ENCODE measurements at regions not wholly inside any gene's neighbourhood (a gene's known extent, or its start where the extent isn't known, plus 50 kb on each side); places are given as distances from the start of the nearest gene placed in this dataset.
"Not testable (repeated sequence)": the region's sequence is repeated elsewhere in the genome, so short reads cannot be mapped to it uniquely, and the experiment has no call there.

DNA sequence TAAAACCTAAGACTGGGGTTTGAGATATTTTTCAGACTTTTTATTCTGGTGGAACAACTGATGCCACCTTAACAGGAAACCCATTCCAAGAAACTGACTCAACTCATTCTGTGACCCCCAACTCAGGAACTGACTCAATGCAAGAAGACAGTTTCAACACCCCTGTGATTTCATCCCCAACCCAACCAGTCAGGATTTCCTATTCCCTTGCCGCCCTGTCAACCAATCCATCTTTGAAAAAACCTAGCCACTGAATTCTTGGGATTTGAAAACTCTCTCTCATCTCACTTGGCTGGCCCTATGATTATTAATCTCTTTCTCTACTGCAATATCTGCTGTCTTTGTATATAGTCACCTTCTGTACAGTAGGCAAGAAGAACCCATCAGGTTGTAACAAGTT, 1211.9 kb upstream of the ATXN8OS start:
- TF ChIP-seq EGR1 (IDR thresholded peaks at IDR 0.05; ENCODE audit: low read depth in 2 of 2) (no peak), HNF4A (conservative IDR thresholded peaks at IDR 0.05) (no peak)
- Histone ChIP-seq H3K36me3 (ENCODE audit: control insufficient read depth in 4 of 4, insufficient read depth in 3 of 4, low read depth in 1 of 4, low read length in 3 of 4) (no peaks in the 10 kb centered on the region), H3K27ac (ENCODE audit: low read depth in 1 of 2, low read length in 2 of 2) (no peak overlapping the region), H3K4me1 (ENCODE audit: control insufficient read depth in 4 of 4, insufficient read depth in 4 of 4, low read length in 3 of 4) (no peaks in the 10 kb centered on the region), H3K27me3 (ENCODE audit: control insufficient read depth in 4 of 4, insufficient read depth in 4 of 4, low read length in 3 of 4) (no peaks in the 10 kb centered on the region), H3K9me3 (ENCODE audit: control insufficient read depth in 4 of 4, low read length in 3 of 4) (peaks cover 0 to 5% (median 0%) of the 10 kb centered on the region in 4 donors), H3K4me3 (ENCODE audit: low read depth in 1 of 3, low read length in 3 of 3) (no peak overlapping the region), H3K9ac (ENCODE audit: low read depth in 1 of 2, low read length in 2 of 2) (no peak overlapping the region)
- 87% methylated on average over 1 of the region's 1 CpG for WGBS
- DNase-seq (ENCODE audit: low spot score): no peak

GRCh38 chr13:68893721-68894120, 1213.9 kb upstream of the ATXN8OS start:
- not testable (repeated sequence) for H3K36me3 ChIP-seq (ENCODE audit: control insufficient read depth in 4 of 4, insufficient read depth in 3 of 4, low read depth in 1 of 4, low read length in 3 of 4); H3K4me1 ChIP-seq (ENCODE audit: control insufficient read depth in 4 of 4, insufficient read depth in 4 of 4, low read length in 3 of 4); H3K4me3 ChIP-seq (ENCODE audit: low read depth in 1 of 3, low read length in 3 of 3); H3K9ac ChIP-seq (ENCODE audit: low read depth in 1 of 2, low read length in 2 of 2); DNase-seq (ENCODE audit: low spot score); H3K9me3 ChIP-seq (ENCODE audit: control insufficient read depth in 4 of 4, low read length in 3 of 4); H3K27ac ChIP-seq (ENCODE audit: low read depth in 1 of 2, low read length in 2 of 2); H3K27me3 ChIP-seq (ENCODE audit: control insufficient read depth in 4 of 4, insufficient read depth in 4 of 4, low read length in 3 of 4)
- WGBS: 45% methylated on average over 2 of the region's 2 CpGs

DNA sequence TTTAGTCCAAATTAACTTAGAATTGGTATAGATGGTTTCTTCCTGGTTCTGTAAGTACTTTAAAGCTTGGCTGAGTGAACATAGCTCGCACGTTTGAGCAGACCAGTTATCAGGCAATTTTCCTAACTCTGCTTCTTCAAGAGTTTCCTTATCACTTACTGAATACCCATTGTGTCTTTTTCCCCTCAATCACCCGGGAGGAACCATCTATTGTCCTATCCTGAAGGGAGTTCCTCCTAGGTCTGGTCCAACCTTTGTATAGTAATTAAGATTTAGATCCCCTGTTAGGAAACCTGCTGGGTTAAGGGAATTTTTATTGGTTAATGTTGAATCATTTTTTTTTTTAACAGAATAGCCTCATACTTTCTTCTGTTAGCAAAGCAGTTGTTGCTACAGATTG, 1215.0 kb upstream of the ATXN8OS start:
- not testable (repeated sequence) for H3K4me3 ChIP-seq (ENCODE audit: low read depth in 1 of 3, low read length in 3 of 3); H3K4me1 ChIP-seq (ENCODE audit: control insufficient read depth in 4 of 4, insufficient read depth in 4 of 4, low read length in 3 of 4); H3K36me3 ChIP-seq (ENCODE audit: control insufficient read depth in 4 of 4, insufficient read depth in 3 of 4, low read depth in 1 of 4, low read length in 3 of 4); DNase-seq (ENCODE audit: low spot score); H3K9ac ChIP-seq (ENCODE audit: low read depth in 1 of 2, low read length in 2 of 2); H3K9me3 ChIP-seq (ENCODE audit: control insufficient read depth in 4 of 4, low read length in 3 of 4); H3K27me3 ChIP-seq (ENCODE audit: control insufficient read depth in 4 of 4, insufficient read depth in 4 of 4, low read length in 3 of 4); H3K27ac ChIP-seq (ENCODE audit: low read depth in 1 of 2, low read length in 2 of 2)
- 33% methylated on average over 3 of the region's 3 CpGs for WGBS

GRCh38 chr13:68890101-68890500, 1217.5 kb upstream of the ATXN8OS start:
- not testable (repeated sequence) for H3K4me3 ChIP-seq (ENCODE audit: low read depth in 1 of 3, low read length in 3 of 3); H3K9ac ChIP-seq (ENCODE audit: low read depth in 1 of 2, low read length in 2 of 2); DNase-seq (ENCODE audit: low spot score); H3K27ac ChIP-seq (ENCODE audit: low read depth in 1 of 2, low read length in 2 of 2); H3K4me1 ChIP-seq (ENCODE audit: control insufficient read depth in 4 of 4, insufficient read depth in 4 of 4, low read length in 3 of 4); H3K36me3 ChIP-seq (ENCODE audit: control insufficient read depth in 4 of 4, insufficient read depth in 3 of 4, low read depth in 1 of 4, low read length in 3 of 4); H3K27me3 ChIP-seq (ENCODE audit: control insufficient read depth in 4 of 4, insufficient read depth in 4 of 4, low read length in 3 of 4); H3K9me3 ChIP-seq (ENCODE audit: control insufficient read depth in 4 of 4, low read length in 3 of 4)
- 82% methylated on average over 7 of the region's 7 CpGs for WGBS

DNA sequence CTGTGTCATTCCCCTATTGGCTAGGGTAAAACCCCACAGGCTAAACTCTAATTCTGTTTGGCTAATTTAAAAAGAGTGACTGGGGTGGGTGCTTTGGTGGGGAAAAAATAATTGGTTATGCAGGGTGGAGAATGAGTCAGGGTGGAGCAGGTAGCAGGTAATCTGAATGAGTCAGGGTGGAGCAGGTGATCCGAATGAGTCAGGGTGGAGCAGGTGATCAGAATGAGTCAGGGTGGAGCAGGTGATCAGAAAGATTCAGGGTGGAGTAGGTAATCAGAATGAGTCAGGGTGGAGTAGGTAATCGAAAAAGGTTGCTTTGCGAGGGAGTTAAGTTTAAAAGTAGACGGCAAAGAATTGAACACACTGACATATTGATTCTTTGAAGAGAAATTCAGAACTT, 1218.8 kb upstream of the ATXN8OS start:
- no peak for TF ChIP-seq SP1 (IDR thresholded peaks at IDR 0.05)
- TF ChIP-seq REST (IDR thresholded peaks at IDR 0.05): no peak
- TF ChIP-seq, protein P1, sequence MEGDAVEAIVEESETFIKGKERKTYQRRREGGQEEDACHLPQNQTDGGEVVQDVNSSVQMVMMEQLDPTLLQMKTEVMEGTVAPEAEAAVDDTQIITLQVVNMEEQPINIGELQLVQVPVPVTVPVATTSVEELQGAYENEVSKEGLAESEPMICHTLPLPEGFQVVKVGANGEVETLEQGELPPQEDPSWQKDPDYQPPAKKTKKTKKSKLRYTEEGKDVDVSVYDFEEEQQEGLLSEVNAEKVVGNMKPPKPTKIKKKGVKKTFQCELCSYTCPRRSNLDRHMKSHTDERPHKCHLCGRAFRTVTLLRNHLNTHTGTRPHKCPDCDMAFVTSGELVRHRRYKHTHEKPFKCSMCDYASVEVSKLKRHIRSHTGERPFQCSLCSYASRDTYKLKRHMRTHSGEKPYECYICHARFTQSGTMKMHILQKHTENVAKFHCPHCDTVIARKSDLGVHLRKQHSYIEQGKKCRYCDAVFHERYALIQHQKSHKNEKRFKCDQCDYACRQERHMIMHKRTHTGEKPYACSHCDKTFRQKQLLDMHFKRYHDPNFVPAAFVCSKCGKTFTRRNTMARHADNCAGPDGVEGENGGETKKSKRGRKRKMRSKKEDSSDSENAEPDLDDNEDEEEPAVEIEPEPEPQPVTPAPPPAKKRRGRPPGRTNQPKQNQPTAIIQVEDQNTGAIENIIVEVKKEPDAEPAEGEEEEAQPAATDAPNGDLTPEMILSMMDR (IDR thresholded peaks at IDR 0.05; ENCODE audit: low read depth, low read length, missing input control): no peak
- no peak for TF ChIP-seq ZBTB33 (IDR thresholded peaks at IDR 0.05)
- no peak for TF ChIP-seq HNF4A (conservative IDR thresholded peaks at IDR 0.05)
- TF ChIP-seq, protein P2, sequence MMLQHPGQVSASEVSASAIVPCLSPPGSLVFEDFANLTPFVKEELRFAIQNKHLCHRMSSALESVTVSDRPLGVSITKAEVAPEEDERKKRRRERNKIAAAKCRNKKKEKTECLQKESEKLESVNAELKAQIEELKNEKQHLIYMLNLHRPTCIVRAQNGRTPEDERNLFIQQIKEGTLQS (IDR thresholded peaks at IDR 0.05): no peak
- no peak for TF ChIP-seq NR2F2 (IDR thresholded peaks at IDR 0.05)
- TF ChIP-seq, protein P3, sequence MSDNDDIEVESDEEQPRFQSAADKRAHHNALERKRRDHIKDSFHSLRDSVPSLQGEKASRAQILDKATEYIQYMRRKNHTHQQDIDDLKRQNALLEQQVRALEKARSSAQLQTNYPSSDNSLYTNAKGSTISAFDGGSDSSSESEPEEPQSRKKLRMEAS (IDR thresholded peaks at IDR 0.05): no peak
- Histone ChIP-seq H3K27ac (ENCODE audit: low read depth in 1 of 2, low read length in 2 of 2) (no peak overlapping the region), H3K36me3 (ENCODE audit: control insufficient read depth in 4 of 4, insufficient read depth in 3 of 4, low read depth in 1 of 4, low read length in 3 of 4) (no peaks in the 10 kb centered on the region), H3K9ac (ENCODE audit: low read depth in 1 of 2, low read length in 2 of 2) (no peak overlapping the region), H3K4me1 (ENCODE audit: control insufficient read depth in 4 of 4, insufficient read depth in 4 of 4, low read length in 3 of 4) (no peaks in the 10 kb centered on the region), H3K4me3 (ENCODE audit: low read depth in 1 of 3, low read length in 3 of 3) (no peak overlapping the region), H3K27me3 (ENCODE audit: control insufficient read depth in 4 of 4, insufficient read depth in 4 of 4, low read length in 3 of 4) (no peaks in the 10 kb centered on the region), H3K9me3 (ENCODE audit: control insufficient read depth in 4 of 4, low read length in 3 of 4) (no peaks in the 10 kb centered on the region)
- 89% methylated on average over 4 of the region's 4 CpGs for WGBS
- no peak for DNase-seq (ENCODE audit: low spot score)
